SK-N-SH treated with all-trans-retinoic acid at 6 μM for 48 hours (cell line): ENCODE measurements at regions not wholly inside any gene's neighbourhood (a gene's known extent, or its start where the extent isn't known, plus 50 kb on each side); places are given as distances from the start of the nearest gene placed in this dataset.

Experiments used
- ARNTL ChIP-seq: fragments of 450-650 bp; formaldehyde crosslinking; IDR thresholded peaks from 2 replicates; pipeline ENCODE4 v1.5.0; 2020; ENCODE audit warnings: low read depth, mild to moderate bottlenecking, moderate library complexity, borderline replicate concordance
- ESRRG ChIP-seq: fragments of 250-450 bp; sonication (Bioruptor Pico); IDR thresholded peaks from 2 replicates; pipeline ENCODE4 v1.6.1; 2021; ENCODE audit warnings: mild to moderate bottlenecking
- GLIS3 ChIP-seq: fragments of 250-450 bp; sonication (Bioruptor Pico); IDR thresholded peaks from 2 replicates; pipeline ENCODE4 v1.5.0; 2020; ENCODE audit warnings: mild to moderate bottlenecking, moderate library complexity
- OSR1 ChIP-seq: fragments of 250-450 bp; sonication (Bioruptor Pico); IDR thresholded peaks from 2 replicates; pipeline ENCODE4 v1.8.0; 2022; ENCODE audit warnings: moderate library complexity, mild to moderate bottlenecking, inconsistent platforms
- SNAI2 ChIP-seq: fragments of 250-450 bp; sonication (Bioruptor Pico); IDR thresholded peaks from 2 replicates; pipeline ENCODE4 v1.5.0; 2020; ENCODE audit warnings: mild to moderate bottlenecking, moderate library complexity
- ZC3H10 ChIP-seq: fragments of 250-450 bp; sonication (Bioruptor Pico); IDR thresholded peaks from 2 replicates; pipeline ENCODE4 v1.5.1; 2021; ENCODE audit warnings: mild to moderate bottlenecking, moderate library complexity
- ZFP3 ChIP-seq: fragments of 250-450 bp; sonication (Bioruptor Pico); IDR thresholded peaks from 2 replicates; pipeline ENCODE4 v1.5.0; 2020; ENCODE audit warnings: mild to moderate bottlenecking, moderate library complexity
- ZFP30 ChIP-seq: fragments of 450-650 bp; formaldehyde crosslinking; IDR thresholded peaks from 2 replicates; pipeline ENCODE4 v1.5.0; 2022; ENCODE audit warnings: mild to moderate bottlenecking, moderate library complexity
- ZNF70 ChIP-seq: fragments of 450-650 bp; formaldehyde crosslinking; IDR thresholded peaks from 2 replicates; pipeline ENCODE4 v1.5.0; 2020; ENCODE audit warnings: mild to moderate bottlenecking, moderate library complexity
- TF ChIP-seq, protein P1 (sequence below): fragments of 250-450 bp; sonication (Bioruptor Pico); IDR thresholded peaks from 2 replicates; pipeline ENCODE4 v1.8.0; 2020; ENCODE audit warnings: mild to moderate bottlenecking, moderate library complexity, borderline replicate concordance
- TF ChIP-seq, protein P2 (sequence below): fragments of 250-450 bp; sonication (Bioruptor Pico); IDR thresholded peaks from 2 replicates; pipeline ENCODE4 v1.5.1; 2021; ENCODE audit warnings: mild to moderate bottlenecking, moderate library complexity
- TF ChIP-seq, protein P3 (sequence below): fragments of 250-450 bp; sonication (Bioruptor Pico); IDR thresholded peaks from 2 replicates; pipeline ENCODE4 v1.8.0; 2021; ENCODE audit warnings: low read depth, mild to moderate bottlenecking, moderate library complexity, borderline replicate concordance
- TF ChIP-seq, protein P4 (sequence below): fragments of 250-450 bp; sonication (Bioruptor Pico); IDR thresholded peaks from 2 replicates; pipeline ENCODE4 v1.5.1; 2020; ENCODE audit warnings: low read depth, mild to moderate bottlenecking, moderate library complexity

DNA sequence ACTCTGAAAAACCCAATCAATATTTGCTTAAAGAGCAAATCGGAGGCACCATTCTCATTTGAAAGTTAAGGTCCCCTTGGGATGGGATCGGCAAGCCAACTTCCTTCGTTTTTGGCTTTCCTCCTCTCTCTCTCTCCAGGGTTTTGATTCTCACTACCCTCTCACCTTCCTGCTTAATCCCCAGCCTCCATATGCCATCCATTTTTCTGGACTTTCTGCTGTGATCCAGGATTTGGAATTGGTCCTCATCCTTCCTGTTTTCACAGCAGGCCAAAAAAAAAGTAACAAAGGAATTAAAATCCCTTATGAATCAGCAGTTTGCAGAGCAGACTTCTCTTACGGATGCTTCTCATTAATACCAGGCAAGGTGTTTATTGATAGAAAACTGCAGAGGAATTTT lies 283.1 kb upstream of the TMTC4 start:
- TF ChIP-seq GLIS3, result no peak
- no peak for TF ChIP-seq ARNTL (CRISPR knock-in tag)
- no peak for TF ChIP-seq ZNF70 (CRISPR knock-in tag)
- TF ChIP-seq SNAI2, result no peak
- TF ChIP-seq ZC3H10 (CRISPR knock-in tag), result no peak
- TF ChIP-seq ZFP3 (CRISPR knock-in tag), result no peak
- no peak for TF ChIP-seq ZFP30
- TF ChIP-seq, protein P1, sequence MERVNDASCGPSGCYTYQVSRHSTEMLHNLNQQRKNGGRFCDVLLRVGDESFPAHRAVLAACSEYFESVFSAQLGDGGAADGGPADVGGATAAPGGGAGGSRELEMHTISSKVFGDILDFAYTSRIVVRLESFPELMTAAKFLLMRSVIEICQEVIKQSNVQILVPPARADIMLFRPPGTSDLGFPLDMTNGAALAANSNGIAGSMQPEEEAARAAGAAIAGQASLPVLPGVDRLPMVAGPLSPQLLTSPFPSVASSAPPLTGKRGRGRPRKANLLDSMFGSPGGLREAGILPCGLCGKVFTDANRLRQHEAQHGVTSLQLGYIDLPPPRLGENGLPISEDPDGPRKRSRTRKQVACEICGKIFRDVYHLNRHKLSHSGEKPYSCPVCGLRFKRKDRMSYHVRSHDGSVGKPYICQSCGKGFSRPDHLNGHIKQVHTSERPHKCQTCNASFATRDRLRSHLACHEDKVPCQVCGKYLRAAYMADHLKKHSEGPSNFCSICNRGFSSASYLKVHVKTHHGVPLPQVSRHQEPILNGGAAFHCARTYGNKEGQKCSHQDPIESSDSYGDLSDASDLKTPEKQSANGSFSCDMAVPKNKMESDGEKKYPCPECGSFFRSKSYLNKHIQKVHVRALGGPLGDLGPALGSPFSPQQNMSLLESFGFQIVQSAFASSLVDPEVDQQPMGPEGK (CRISPR knock-in tag), result no peak
- TF ChIP-seq ESRRG (CRISPR knock-in tag), result no peak
- TF ChIP-seq, protein P2, sequence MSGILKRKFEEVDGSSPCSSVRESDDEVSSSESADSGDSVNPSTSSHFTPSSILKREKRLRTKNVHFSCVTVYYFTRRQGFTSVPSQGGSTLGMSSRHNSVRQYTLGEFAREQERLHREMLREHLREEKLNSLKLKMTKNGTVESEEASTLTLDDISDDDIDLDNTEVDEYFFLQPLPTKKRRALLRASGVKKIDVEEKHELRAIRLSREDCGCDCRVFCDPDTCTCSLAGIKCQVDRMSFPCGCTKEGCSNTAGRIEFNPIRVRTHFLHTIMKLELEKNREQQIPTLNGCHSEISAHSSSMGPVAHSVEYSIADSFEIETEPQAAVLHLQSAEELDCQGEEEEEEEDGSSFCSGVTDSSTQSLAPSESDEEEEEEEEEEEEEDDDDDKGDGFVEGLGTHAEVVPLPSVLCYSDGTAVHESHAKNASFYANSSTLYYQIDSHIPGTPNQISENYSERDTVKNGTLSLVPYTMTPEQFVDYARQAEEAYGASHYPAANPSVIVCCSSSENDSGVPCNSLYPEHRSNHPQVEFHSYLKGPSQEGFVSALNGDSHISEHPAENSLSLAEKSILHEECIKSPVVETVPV (CRISPR knock-in tag), result no peak
- no peak for TF ChIP-seq OSR1 (CRISPR knock-in tag)
- TF ChIP-seq, protein P3, sequence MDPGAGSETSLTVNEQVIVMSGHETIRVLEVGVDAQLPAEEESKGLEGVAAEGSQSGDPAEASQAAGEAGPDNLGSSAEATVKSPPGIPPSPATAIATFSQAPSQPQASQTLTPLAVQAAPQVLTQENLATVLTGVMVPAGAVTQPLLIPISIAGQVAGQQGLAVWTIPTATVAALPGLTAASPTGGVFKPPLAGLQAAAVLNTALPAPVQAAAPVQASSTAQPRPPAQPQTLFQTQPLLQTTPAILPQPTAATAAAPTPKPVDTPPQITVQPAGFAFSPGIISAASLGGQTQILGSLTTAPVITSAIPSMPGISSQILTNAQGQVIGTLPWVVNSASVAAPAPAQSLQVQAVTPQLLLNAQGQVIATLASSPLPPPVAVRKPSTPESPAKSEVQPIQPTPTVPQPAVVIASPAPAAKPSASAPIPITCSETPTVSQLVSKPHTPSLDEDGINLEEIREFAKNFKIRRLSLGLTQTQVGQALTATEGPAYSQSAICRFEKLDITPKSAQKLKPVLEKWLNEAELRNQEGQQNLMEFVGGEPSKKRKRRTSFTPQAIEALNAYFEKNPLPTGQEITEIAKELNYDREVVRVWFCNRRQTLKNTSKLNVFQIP (CRISPR knock-in tag), result no peak
- TF ChIP-seq, protein P4, sequence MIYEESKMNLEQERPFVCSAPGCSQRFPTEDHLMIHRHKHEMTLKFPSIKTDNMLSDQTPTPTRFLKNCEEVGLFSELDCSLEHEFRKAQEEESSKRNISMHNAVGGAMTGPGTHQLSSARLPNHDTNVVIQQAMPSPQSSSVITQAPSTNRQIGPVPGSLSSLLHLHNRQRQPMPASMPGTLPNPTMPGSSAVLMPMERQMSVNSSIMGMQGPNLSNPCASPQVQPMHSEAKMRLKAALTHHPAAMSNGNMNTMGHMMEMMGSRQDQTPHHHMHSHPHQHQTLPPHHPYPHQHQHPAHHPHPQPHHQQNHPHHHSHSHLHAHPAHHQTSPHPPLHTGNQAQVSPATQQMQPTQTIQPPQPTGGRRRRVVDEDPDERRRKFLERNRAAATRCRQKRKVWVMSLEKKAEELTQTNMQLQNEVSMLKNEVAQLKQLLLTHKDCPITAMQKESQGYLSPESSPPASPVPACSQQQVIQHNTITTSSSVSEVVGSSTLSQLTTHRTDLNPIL (CRISPR knock-in tag), result no peak
